LNCAP (cell line): ENCODE measurements at regions not wholly inside any gene's neighbourhood (a gene's known extent, or its start where the extent isn't known, plus 50 kb on each side); places are given as distances from the start of the nearest gene placed in this dataset.

Experiments used
- CTCF ChIP-seq: fragments of 450-650 bp; IDR thresholded peaks from 2 replicates; pipeline ENCODE4 v1.5.1; 2017; ENCODE audit warnings: mild to moderate bottlenecking

- TF ChIP-seq CTCF = no peak
Observed at GRCh38 chr1:47576758-47577115, 138.9 kb downstream of the FOXD2 start.

- no peak for TF ChIP-seq CTCF
Observed at GRCh38 chr1:47577303-47578025, 139.6 kb downstream of the FOXD2 start.

GRCh38 chr1:47578026-47578720 is 140.3 kb downstream of the FOXD2 start:
- TF ChIP-seq CTCF = no peak

GRCh38 chr1:47578721-47579419 is 141.0 kb downstream of the FOXD2 start:
- TF ChIP-seq CTCF = no peak

- TF ChIP-seq CTCF = no peak
Observed at GRCh38 chr1:47579809-47580208, 142.0 kb downstream of the FOXD2 start.

GRCh38 chr1:47580451-47580995 is 142.7 kb downstream of the FOXD2 start:
- no peak for TF ChIP-seq CTCF

- TF ChIP-seq CTCF = no peak
Observed at GRCh38 chr1:47582891-47583608, 145.2 kb downstream of the FOXD2 start.
